ENCODE measurements at regions not wholly inside any gene's neighbourhood (a gene's known extent, or its start where the extent isn't known, plus 50 kb on each side); places are given as distances from the start of the nearest gene placed in this dataset.

GRCh38 chr5:94072116-94072515 is 330.7 kb upstream of the POU5F2 start:
- Histone ChIP-seq H3K4me1 (ENCODE audit: control insufficient read depth, extremely low read depth, insufficient read depth, low read length) (no peaks in the 10 kb centered on the region), H3K9ac (ENCODE audit: insufficient read depth, low read length) (no peak overlapping the region), H3K9me3 (ENCODE audit: control insufficient read depth, insufficient read depth, low read depth, low read length) (no peaks in the 10 kb centered on the region), H2AFZ (ENCODE audit: low read length) (no peak overlapping the region), H3K4me2 (ENCODE audit: extremely low read depth, insufficient read depth, low read length) (no peak overlapping the region), H3K27ac (ENCODE audit: insufficient read depth, low read length) (no peak overlapping the region), H3K4me3 (replicated peaks in 1 of 4; ENCODE audit: control extremely low read depth in 1 of 4, insufficient read depth in 1 of 4, low read depth in 3 of 4, low read length in 4 of 4) (no peak overlapping the region), H3K27me3 (ENCODE audit: control insufficient read depth, insufficient read depth, low read length) (no peaks in the 10 kb centered on the region), H3K79me2 (ENCODE audit: control insufficient read depth, insufficient read depth, low read length) (no peaks in the 10 kb centered on the region), H3K36me3 (ENCODE audit: control insufficient read depth, insufficient read depth, low read length) (no peaks in the 10 kb centered on the region), H4K20me1 (ENCODE audit: control insufficient read depth, extremely low read depth, insufficient read depth, low read length) (no peaks in the 10 kb centered on the region)
- TF ChIP-seq, protein P1, sequence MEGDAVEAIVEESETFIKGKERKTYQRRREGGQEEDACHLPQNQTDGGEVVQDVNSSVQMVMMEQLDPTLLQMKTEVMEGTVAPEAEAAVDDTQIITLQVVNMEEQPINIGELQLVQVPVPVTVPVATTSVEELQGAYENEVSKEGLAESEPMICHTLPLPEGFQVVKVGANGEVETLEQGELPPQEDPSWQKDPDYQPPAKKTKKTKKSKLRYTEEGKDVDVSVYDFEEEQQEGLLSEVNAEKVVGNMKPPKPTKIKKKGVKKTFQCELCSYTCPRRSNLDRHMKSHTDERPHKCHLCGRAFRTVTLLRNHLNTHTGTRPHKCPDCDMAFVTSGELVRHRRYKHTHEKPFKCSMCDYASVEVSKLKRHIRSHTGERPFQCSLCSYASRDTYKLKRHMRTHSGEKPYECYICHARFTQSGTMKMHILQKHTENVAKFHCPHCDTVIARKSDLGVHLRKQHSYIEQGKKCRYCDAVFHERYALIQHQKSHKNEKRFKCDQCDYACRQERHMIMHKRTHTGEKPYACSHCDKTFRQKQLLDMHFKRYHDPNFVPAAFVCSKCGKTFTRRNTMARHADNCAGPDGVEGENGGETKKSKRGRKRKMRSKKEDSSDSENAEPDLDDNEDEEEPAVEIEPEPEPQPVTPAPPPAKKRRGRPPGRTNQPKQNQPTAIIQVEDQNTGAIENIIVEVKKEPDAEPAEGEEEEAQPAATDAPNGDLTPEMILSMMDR (conservative IDR thresholded peaks at IDR 0.05 in 1 of 2, IDR thresholded peaks at IDR 0.05 in 1 of 2; ENCODE audit: low read depth in 1 of 2, low read length in 2 of 2): no peak
- no peak for TF ChIP-seq EZH2 (IDR thresholded peaks at IDR 0.05; ENCODE audit: low read length, missing control alignments)
- peak; percentile 26 to 50 for DNase-seq (ENCODE audit: low read depth in 2 of 2)

DNA sequence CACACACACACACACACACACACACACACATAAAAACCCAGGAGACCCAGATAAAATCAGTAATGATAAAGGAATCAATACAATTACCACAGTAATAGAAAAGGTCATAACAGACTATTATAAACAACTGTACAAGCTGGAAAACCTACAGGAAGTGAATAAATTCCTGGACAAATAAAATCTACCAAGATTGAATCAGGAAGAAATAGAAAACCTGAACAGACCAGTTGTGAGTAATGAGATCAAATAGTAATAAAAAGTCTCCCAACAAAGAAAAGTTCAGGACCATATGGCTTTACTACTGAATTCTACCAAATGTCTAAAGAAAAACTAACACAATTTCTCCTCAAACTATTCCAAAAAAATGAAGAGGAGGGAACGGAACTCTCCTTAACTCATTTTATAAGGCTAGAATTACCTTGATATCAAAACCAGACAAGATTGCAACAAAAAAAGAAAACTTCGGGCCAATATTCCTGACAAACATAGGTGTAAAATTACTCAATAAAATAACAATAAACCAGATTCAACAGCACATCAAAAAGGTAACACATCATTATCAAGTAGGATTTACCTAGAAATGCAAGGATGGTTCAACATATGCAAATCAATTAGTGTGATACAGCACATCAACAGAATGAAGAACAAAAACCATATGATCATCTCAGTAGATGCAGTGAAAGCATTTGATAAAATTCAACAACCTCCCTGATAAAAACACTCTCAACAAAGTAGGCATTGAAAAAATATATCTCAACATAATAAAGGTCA is 325.2 kb upstream of the POU5F2 start:
- DNase-seq (ENCODE audit: low read depth in 2 of 2): no peak
- no peak overlapping the region for H3K9ac ChIP-seq (ENCODE audit: insufficient read depth, low read length)
- H3K4me2 ChIP-seq (ENCODE audit: extremely low read depth, insufficient read depth, low read length): no peak overlapping the region
- H3K27me3 ChIP-seq (ENCODE audit: control insufficient read depth, insufficient read depth, low read length): no peaks in the 10 kb centered on the region
- no peaks in the 10 kb centered on the region for H3K4me1 ChIP-seq (ENCODE audit: control insufficient read depth, extremely low read depth, insufficient read depth, low read length)
- no peaks in the 10 kb centered on the region for H3K79me2 ChIP-seq (ENCODE audit: control insufficient read depth, insufficient read depth, low read length)
- H3K27ac ChIP-seq (ENCODE audit: insufficient read depth, low read length): no peak overlapping the region
- TF ChIP-seq, protein P1 (conservative IDR thresholded peaks at IDR 0.05 in 1 of 2, IDR thresholded peaks at IDR 0.05 in 1 of 2; ENCODE audit: low read depth in 1 of 2, low read length in 2 of 2): no peak
- TF ChIP-seq EZH2 (IDR thresholded peaks at IDR 0.05; ENCODE audit: low read length, missing control alignments): no peak
- H3K36me3 ChIP-seq (ENCODE audit: control insufficient read depth, insufficient read depth, low read length): no peaks in the 10 kb centered on the region
- H4K20me1 ChIP-seq (ENCODE audit: control insufficient read depth, extremely low read depth, insufficient read depth, low read length): no peaks in the 10 kb centered on the region
- H3K9me3 ChIP-seq (ENCODE audit: control insufficient read depth, insufficient read depth, low read depth, low read length): no peaks in the 10 kb centered on the region
- H3K4me3 ChIP-seq (replicated peaks in 1 of 4; ENCODE audit: control extremely low read depth in 1 of 4, insufficient read depth in 1 of 4, low read depth in 3 of 4, low read length in 4 of 4): no peak overlapping the region
- H2AFZ ChIP-seq (ENCODE audit: low read length): no peak overlapping the region

DNA sequence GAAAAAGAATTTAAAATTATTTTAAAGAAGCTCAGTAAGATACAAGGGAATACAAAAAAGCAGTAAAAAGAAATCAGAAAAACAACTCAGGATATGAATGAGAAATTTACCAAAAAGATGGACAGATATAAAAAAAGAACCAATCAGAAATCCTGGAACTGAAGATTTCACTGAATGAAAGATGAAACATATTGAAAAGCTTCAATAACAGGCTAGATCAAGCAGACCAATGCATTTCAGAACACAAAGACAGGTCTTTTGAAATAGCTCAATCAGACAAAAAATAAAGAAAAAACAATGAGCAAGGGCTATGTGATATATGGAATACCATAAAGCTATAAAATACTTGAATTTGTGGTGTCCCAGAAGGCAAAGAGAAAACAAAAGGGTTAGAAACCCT is 322.6 kb upstream of the POU5F2 start:
- H4K20me1 ChIP-seq (ENCODE audit: control insufficient read depth, extremely low read depth, insufficient read depth, low read length): no peaks in the 10 kb centered on the region
- H2AFZ ChIP-seq (ENCODE audit: low read length): no peak overlapping the region
- no peaks in the 10 kb centered on the region for H3K9me3 ChIP-seq (ENCODE audit: control insufficient read depth, insufficient read depth, low read depth, low read length)
- no peak for DNase-seq (ENCODE audit: low read depth in 2 of 2)
- no peaks in the 10 kb centered on the region for H3K79me2 ChIP-seq (ENCODE audit: control insufficient read depth, insufficient read depth, low read length)
- H3K27ac ChIP-seq (ENCODE audit: insufficient read depth, low read length): no peak overlapping the region
- no peaks in the 10 kb centered on the region for H3K36me3 ChIP-seq (ENCODE audit: control insufficient read depth, insufficient read depth, low read length)
- no peaks in the 10 kb centered on the region for H3K27me3 ChIP-seq (ENCODE audit: control insufficient read depth, insufficient read depth, low read length)
- H3K9ac ChIP-seq (ENCODE audit: insufficient read depth, low read length): no peak overlapping the region
- no peak overlapping the region for H3K4me2 ChIP-seq (ENCODE audit: extremely low read depth, insufficient read depth, low read length)
- no peaks in the 10 kb centered on the region for H3K4me1 ChIP-seq (ENCODE audit: control insufficient read depth, extremely low read depth, insufficient read depth, low read length)
- H3K4me3 ChIP-seq (replicated peaks in 1 of 4; ENCODE audit: control extremely low read depth in 1 of 4, insufficient read depth in 1 of 4, low read depth in 3 of 4, low read length in 4 of 4): no peak overlapping the region
- no peak for TF ChIP-seq EZH2 (IDR thresholded peaks at IDR 0.05; ENCODE audit: low read length, missing control alignments)
- TF ChIP-seq, protein P1 (conservative IDR thresholded peaks at IDR 0.05 in 1 of 2, IDR thresholded peaks at IDR 0.05 in 1 of 2; ENCODE audit: low read depth in 1 of 2, low read length in 2 of 2): no peak
